Fibroblast of lung (primary cell): ENCODE measurements at regions not wholly inside any gene's neighbourhood (a gene's known extent, or its start where the extent isn't known, plus 50 kb on each side); places are given as distances from the start of the nearest gene placed in this dataset.

ENCODE experiments used
- DNase-seq, 2 donors: peaks; one replicate each; pipeline versions ENCODE4 v3.0.0 to v3.0.0-alpha.2; 2010; ENCODE audit warnings: low read depth in 2 of 2
- H2AFZ ChIP-seq: 2 replicates; pipeline ENCODE4 v1.5.1; 2012; ENCODE audit warnings: low read length, control low read depth, inconsistent platforms
- H3K27ac ChIP-seq: 2 replicates; pipeline ENCODE4 v1.5.1; 2011; ENCODE audit warnings: low read length, control low read depth; ENCODE audit not compliant: insufficient read depth
- H3K27me3 ChIP-seq: 2 replicates; pipeline ENCODE4 v1.5.1; 2011; ENCODE audit warnings: mild to moderate bottlenecking, low read length; ENCODE audit not compliant: control insufficient read depth, insufficient read depth
- H3K36me3 ChIP-seq: 2 replicates; pipeline ENCODE4 v1.5.1; 2011; ENCODE audit warnings: low read length; ENCODE audit not compliant: control insufficient read depth, insufficient read depth
- H3K4me1 ChIP-seq: 2 replicates; pipeline ENCODE4 v1.5.1; 2011; ENCODE audit warnings: low read length; ENCODE audit not compliant: control insufficient read depth, insufficient read depth; ENCODE audit errors: extremely low read depth
- H3K4me2 ChIP-seq: 2 replicates; pipeline ENCODE4 v1.5.1; 2011; ENCODE audit warnings: low read length, control low read depth; ENCODE audit not compliant: insufficient read depth; ENCODE audit errors: extremely low read depth
- H3K4me3 ChIP-seq, 4 experiments: fragments of 200-600 bp in 1 of 4; sonication (generic) in 1 of 4; replicated peaks in 1 of 4; 2 replicates each; pipeline ENCODE4 v1.5.1; 2011 to 2016; ENCODE audit warnings: low read length in 4 of 4, low read depth in 3 of 4, mild to moderate bottlenecking in 3 of 4, control low read depth in 2 of 4, inconsistent platforms in 1 of 4, mixed read lengths in 1 of 4; ENCODE audit not compliant: insufficient read depth in 1 of 4; ENCODE audit errors: control extremely low read depth in 1 of 4
- H3K79me2 ChIP-seq: 2 replicates; pipeline ENCODE4 v1.5.1; 2012; ENCODE audit warnings: mild to moderate bottlenecking, low read length, inconsistent platforms; ENCODE audit not compliant: control insufficient read depth, insufficient read depth
- H3K9ac ChIP-seq: 2 replicates; pipeline ENCODE4 v1.5.1; 2011; ENCODE audit warnings: mild to moderate bottlenecking, low read length, control low read depth; ENCODE audit not compliant: insufficient read depth
- H3K9me3 ChIP-seq: 2 replicates; pipeline ENCODE4 v1.5.1; 2012; ENCODE audit warnings: low read depth, low read length; ENCODE audit not compliant: control insufficient read depth, insufficient read depth
- H4K20me1 ChIP-seq: 2 replicates; pipeline ENCODE4 v1.5.1; 2011; ENCODE audit warnings: low read length; ENCODE audit not compliant: control insufficient read depth, insufficient read depth; ENCODE audit errors: extremely low read depth
- EZH2 ChIP-seq: IDR thresholded peaks from 2 replicates; pipeline ENCODE4 v1.5.1; 2012; ENCODE audit warnings: low read length, control low read depth, mild to moderate bottlenecking; ENCODE audit errors: missing control alignments
- TF ChIP-seq, protein P1 (sequence below), 2 donors: IDR thresholded peaks in 1 of 2; conservative IDR thresholded peaks in 1 of 2; 1 replicate in 1 of 2; 2 replicates in 1 of 2; pipeline ENCODE4 v1.5.1; 2011 to 2012; ENCODE audit warnings: low read length in 2 of 2, control low read depth in 1 of 2, inconsistent platforms in 1 of 2, low read depth in 1 of 2, mild to moderate bottlenecking in 1 of 2

- Histone ChIP-seq H3K4me2 (no peak overlapping the region), H3K27me3 (no peaks in the 10 kb centered on the region), H3K4me1 (no peaks in the 10 kb centered on the region), H4K20me1 (no peaks in the 10 kb centered on the region), H3K4me3 (no peak overlapping the region), H3K9me3 (no peaks in the 10 kb centered on the region), H3K36me3 (no peaks in the 10 kb centered on the region), H3K27ac (no peak overlapping the region), H3K9ac (no peak overlapping the region), H2AFZ (no peak overlapping the region), H3K79me2 (no peaks in the 10 kb centered on the region)
- TF ChIP-seq EZH2: no peak
- TF ChIP-seq, protein P1, sequence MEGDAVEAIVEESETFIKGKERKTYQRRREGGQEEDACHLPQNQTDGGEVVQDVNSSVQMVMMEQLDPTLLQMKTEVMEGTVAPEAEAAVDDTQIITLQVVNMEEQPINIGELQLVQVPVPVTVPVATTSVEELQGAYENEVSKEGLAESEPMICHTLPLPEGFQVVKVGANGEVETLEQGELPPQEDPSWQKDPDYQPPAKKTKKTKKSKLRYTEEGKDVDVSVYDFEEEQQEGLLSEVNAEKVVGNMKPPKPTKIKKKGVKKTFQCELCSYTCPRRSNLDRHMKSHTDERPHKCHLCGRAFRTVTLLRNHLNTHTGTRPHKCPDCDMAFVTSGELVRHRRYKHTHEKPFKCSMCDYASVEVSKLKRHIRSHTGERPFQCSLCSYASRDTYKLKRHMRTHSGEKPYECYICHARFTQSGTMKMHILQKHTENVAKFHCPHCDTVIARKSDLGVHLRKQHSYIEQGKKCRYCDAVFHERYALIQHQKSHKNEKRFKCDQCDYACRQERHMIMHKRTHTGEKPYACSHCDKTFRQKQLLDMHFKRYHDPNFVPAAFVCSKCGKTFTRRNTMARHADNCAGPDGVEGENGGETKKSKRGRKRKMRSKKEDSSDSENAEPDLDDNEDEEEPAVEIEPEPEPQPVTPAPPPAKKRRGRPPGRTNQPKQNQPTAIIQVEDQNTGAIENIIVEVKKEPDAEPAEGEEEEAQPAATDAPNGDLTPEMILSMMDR (conservative IDR thresholded peaks at IDR 0.05 in 1 of 2, IDR thresholded peaks at IDR 0.05 in 1 of 2; ENCODE audit: low read depth in 1 of 2, low read length in 2 of 2): no peak
- DNase-seq: no peak
These were observed 547.0 kb upstream of the POU3F4 start for GRCh38 chrX:82961129-82961528.

GRCh38 chrX:82973646-82974045 lies 534.4 kb upstream of the POU3F4 start:
- no peak for TF ChIP-seq EZH2
- TF ChIP-seq, protein P1 (conservative IDR thresholded peaks at IDR 0.05 in 1 of 2, IDR thresholded peaks at IDR 0.05 in 1 of 2; ENCODE audit: low read depth in 1 of 2, low read length in 2 of 2): no peak
- no peaks in the 10 kb centered on the region for H3K79me2 ChIP-seq
- H3K27me3 ChIP-seq: no peaks in the 10 kb centered on the region
- no peak overlapping the region for H3K9ac ChIP-seq
- no peaks in the 10 kb centered on the region for H3K4me1 ChIP-seq
- no peaks in the 10 kb centered on the region for H4K20me1 ChIP-seq
- H3K4me3 ChIP-seq: no peak overlapping the region
- H3K4me2 ChIP-seq: no peak overlapping the region
- no peaks in the 10 kb centered on the region for H3K36me3 ChIP-seq
- no peak for DNase-seq
- no peak overlapping the region for H3K27ac ChIP-seq
- H3K9me3 ChIP-seq: no peaks in the 10 kb centered on the region
- H2AFZ ChIP-seq: no peak overlapping the region

- no peaks in the 10 kb centered on the region for H3K4me1 ChIP-seq
- no peaks in the 10 kb centered on the region for H3K9me3 ChIP-seq
- no peak overlapping the region for H3K27ac ChIP-seq
- H3K9ac ChIP-seq: no peak overlapping the region
- H3K4me3 ChIP-seq: no peak overlapping the region
- H4K20me1 ChIP-seq: no peaks in the 10 kb centered on the region
- no peaks in the 10 kb centered on the region for H3K79me2 ChIP-seq
- no peak overlapping the region for H3K4me2 ChIP-seq
- no peaks in the 10 kb centered on the region for H3K36me3 ChIP-seq
- no peak for DNase-seq
- H2AFZ ChIP-seq: no peak overlapping the region
- no peak for TF ChIP-seq EZH2
- TF ChIP-seq, protein P1 (conservative IDR thresholded peaks at IDR 0.05 in 1 of 2, IDR thresholded peaks at IDR 0.05 in 1 of 2; ENCODE audit: low read depth in 1 of 2, low read length in 2 of 2): no peak
- H3K27me3 ChIP-seq: no peaks in the 10 kb centered on the region
These were observed 509.9 kb upstream of the POU3F4 start for GRCh38 chrX:82998163-82998562.
